GM13976 (cell line): ENCODE measurements at regions not wholly inside any gene's neighbourhood (a gene's known extent, or its start where the extent isn't known, plus 50 kb on each side); places are given as distances from the start of the nearest gene placed in this dataset.
"Not testable (repeated sequence)": the region's sequence is repeated elsewhere in the genome, so short reads cannot be mapped to it uniquely, and the experiment has no call there.

Experiments used
- DNase-seq: peaks from one replicate; pipeline ENCODE4 v3.0.0; 2012; ENCODE audit warnings: low spot score
- in situ Hi-C: fragments of 300-500 bp; cut with MboI; formaldehyde crosslinking; loops from one replicate; pipeline ENCODE4 v1.12.0; 2022; ENCODE audit warnings: low sequenced_read_pairs, mixed read lengths, inconsistent platforms; ENCODE audit not compliant: unreplicated experiment
- TF ChIP-seq, protein P1 (sequence below): IDR thresholded peaks from 2 replicates; pipeline ENCODE4 v1.5.1; 2012; ENCODE audit warnings: borderline replicate concordance, mild to moderate bottlenecking; ENCODE audit not compliant: insufficient read depth; ENCODE audit errors: extremely low read depth, missing control alignments, control extremely low read depth

DNA sequence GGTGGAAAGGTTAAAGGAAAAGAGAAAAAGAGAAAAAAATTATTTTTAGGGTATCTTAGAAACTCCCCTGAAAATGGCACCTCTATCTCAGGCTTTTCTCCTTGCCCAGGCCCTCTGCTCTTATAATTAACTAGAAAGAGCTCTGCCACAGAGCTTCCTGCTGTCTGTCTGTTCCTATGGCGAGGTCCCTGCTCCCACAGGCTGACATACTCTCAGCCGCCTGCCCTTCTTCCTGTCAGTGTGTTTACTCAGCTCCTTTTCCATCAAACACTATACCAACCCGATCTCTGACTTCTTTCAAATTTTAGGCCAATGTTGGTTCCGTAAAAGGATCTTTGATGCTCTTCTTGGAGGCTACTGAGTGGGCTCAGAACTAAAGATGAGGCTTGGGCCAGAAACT, 482.6 kb downstream of the DMAC1 start:
- DNase-seq: no peak
- TF ChIP-seq, protein P1, sequence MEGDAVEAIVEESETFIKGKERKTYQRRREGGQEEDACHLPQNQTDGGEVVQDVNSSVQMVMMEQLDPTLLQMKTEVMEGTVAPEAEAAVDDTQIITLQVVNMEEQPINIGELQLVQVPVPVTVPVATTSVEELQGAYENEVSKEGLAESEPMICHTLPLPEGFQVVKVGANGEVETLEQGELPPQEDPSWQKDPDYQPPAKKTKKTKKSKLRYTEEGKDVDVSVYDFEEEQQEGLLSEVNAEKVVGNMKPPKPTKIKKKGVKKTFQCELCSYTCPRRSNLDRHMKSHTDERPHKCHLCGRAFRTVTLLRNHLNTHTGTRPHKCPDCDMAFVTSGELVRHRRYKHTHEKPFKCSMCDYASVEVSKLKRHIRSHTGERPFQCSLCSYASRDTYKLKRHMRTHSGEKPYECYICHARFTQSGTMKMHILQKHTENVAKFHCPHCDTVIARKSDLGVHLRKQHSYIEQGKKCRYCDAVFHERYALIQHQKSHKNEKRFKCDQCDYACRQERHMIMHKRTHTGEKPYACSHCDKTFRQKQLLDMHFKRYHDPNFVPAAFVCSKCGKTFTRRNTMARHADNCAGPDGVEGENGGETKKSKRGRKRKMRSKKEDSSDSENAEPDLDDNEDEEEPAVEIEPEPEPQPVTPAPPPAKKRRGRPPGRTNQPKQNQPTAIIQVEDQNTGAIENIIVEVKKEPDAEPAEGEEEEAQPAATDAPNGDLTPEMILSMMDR: no peak
- in situ Hi-C loops: no loop called here

DNA sequence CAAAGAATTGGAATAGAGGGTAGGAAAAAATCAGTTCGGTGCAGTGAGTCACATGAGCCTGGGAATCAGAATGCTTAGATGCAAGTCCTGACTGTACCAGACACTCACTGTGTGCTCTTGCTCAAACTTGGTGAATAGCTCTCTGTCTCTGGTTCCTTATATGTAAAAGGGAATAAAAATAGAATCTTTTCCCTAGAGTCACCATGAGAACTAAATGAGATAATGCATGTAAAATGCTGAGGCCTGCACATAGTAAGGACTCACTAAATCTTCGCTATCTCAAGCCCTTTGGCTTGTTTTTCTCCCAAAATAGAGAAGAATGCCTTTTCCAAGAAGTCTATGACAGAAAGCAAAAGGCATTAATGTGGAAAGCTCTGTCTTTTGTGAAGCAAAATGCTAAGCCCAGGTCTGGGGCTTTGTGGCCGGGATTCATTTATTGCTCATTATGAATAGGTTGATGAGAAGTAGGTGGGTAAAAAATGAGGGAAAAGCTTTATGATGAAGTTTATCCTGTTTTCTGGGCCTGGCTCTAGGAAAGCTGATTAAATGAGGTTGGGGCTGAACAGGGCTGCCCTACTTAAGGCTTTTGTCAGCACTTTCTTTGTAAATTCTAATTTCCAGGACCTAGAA, 483.3 kb downstream of the DMAC1 start:
- TF ChIP-seq, protein P1: no peak
- DNase-seq: no peak
- in situ Hi-C loops: no loop called here

DNA sequence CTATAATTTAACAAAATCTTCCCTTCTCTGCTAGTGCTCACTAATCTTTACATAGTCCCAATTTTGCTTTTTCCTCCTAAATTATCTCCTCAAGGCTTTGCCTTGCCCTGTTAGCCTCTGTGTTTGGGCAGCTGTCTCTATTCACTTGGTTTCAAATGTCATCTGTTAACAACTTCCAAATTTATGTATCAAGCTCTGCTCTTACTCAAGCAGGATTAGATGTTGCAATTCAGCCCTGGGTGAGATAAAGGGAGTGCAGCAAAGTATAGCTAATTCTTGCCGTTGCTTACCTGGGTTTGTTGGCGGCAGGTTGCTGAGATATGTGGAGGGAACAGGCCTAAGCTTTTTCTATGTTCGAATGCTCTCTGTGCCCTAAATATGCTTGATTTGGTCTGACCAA, 483.8 kb downstream of the DMAC1 start:
- in situ Hi-C loops: no loop called here
- DNase-seq: no peak
- TF ChIP-seq, protein P1: no peak

DNA sequence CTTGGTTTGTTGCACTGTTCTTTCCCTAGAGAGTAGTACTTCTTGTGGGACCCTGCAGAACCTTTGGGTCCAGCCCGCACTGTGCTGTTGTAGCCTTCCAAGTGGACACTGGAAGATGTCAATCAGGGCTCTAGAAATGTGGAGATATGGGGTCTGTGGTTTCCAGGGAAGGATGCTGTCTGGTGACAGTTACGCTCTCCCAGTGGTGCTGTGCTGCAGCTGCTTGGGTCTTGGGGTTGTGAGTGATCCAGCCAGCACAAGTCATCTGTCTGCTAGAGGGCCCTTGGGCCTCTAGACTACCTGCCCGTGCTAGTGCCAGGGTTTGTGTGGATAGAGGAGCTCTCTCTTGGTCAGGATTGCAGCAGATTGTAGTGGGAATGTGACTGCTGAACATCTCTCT, 484.5 kb downstream of the DMAC1 start:
- no peak for DNase-seq
- TF ChIP-seq, protein P1: no peak
- in situ Hi-C loops: no loop called here

DNA sequence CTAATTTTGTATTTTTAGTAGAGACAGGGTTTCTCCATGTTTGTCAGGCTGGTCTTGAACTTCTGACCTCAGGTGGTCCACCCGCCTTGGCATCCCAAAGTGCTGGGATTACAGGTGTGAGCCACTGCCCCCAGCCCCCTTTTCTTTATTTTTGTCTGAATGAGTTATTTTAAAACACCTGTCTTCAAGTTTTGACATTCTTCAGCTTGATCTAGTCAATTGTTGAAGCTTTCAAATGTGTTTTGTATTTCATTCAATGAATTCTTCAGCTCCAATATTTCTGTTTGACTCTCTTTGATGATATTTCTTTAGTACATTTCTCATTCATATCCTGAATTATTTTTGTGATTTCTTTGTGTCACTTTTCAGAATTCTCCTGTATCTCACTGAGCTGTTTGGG, 486.2 kb downstream of the DMAC1 start:
- in situ Hi-C loops: no loop called here
- DNase-seq: no peak
- TF ChIP-seq, protein P1: no peak

DNA sequence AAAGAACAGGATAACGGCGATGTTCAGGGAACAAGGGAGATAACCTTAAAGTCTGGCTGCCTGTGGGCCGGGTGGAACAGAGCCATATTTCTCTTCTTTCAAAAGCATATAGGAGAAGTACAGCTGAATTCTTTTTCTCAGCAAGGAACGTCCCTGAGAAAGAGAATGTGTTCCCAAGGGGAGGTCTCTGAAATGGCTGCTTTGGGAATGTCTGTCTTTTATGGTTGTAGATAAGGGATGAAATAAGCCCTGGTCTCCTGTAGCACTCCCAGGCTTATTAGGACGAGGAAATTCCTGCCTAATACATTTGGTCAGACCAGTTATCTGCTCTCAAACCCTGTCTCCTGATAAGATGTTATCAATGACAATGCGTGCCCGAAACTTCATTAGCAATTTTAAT, 490.5 kb downstream of the DMAC1 start:
- DNase-seq, in situ Hi-C loops: not testable (repeated sequence)

DNA sequence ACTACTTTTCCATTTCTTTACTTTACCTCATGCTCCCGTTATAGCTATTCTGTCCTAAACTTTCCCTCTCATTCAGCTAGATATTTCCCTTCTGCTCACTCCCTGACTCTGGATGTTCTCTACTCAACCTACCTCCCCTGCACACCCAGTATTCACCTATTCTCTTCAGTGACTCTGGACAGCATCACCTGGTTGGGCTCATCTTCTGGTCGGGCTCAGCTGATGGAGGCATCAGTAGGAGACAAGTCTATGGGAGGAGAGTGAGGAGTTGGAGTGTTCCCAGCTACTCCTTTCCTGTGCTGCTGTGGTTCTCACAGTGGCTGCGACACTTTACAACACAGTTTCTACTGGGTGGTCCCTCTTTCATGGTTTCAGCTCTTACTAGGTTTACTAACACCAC, 493.9 kb downstream of the DMAC1 start:
- in situ Hi-C loops: no loop called here
- TF ChIP-seq, protein P1: no peak

More for the DNA sequence above, 493.9 kb downstream of the DMAC1 start:
- DNase-seq: no peak
